SK-N-SH treated with all-trans-retinoic acid at 6 μM for 48 hours (cell line): ENCODE measurements at regions not wholly inside any gene's neighbourhood (a gene's known extent, or its start where the extent isn't known, plus 50 kb on each side); places are given as distances from the start of the nearest gene placed in this dataset.

Experiments used
- PATZ1 ChIP-seq: fragments of 250-450 bp; sonication (Bioruptor Pico); IDR thresholded peaks from 2 replicates; pipeline ENCODE4 v1.8.0; 2020; ENCODE audit warnings: mild to moderate bottlenecking, moderate library complexity, borderline replicate concordance
- POU6F1 ChIP-seq: fragments of 250-450 bp; sonication (Bioruptor Pico); IDR thresholded peaks from 2 replicates; pipeline ENCODE4 v1.8.0; 2021; ENCODE audit warnings: low read depth, mild to moderate bottlenecking, moderate library complexity, borderline replicate concordance
- SNAI2 ChIP-seq: fragments of 250-450 bp; sonication (Bioruptor Pico); IDR thresholded peaks from 2 replicates; pipeline ENCODE4 v1.5.0; 2020; ENCODE audit warnings: mild to moderate bottlenecking, moderate library complexity
- TCF4 ChIP-seq: fragments of 250-450 bp; sonication (Bioruptor Pico); IDR thresholded peaks from 2 replicates; pipeline ENCODE4 v1.8.0; 2021; ENCODE audit warnings: mild to moderate bottlenecking, moderate library complexity, borderline replicate concordance
- TSHZ2 ChIP-seq: fragments of 250-450 bp; sonication (Bioruptor Pico); IDR thresholded peaks from 2 replicates; pipeline ENCODE4 v1.5.0; 2020; ENCODE audit warnings: mild to moderate bottlenecking, moderate library complexity
- ZNF70 ChIP-seq: fragments of 450-650 bp; formaldehyde crosslinking; IDR thresholded peaks from 2 replicates; pipeline ENCODE4 v1.5.0; 2020; ENCODE audit warnings: mild to moderate bottlenecking, moderate library complexity

DNA sequence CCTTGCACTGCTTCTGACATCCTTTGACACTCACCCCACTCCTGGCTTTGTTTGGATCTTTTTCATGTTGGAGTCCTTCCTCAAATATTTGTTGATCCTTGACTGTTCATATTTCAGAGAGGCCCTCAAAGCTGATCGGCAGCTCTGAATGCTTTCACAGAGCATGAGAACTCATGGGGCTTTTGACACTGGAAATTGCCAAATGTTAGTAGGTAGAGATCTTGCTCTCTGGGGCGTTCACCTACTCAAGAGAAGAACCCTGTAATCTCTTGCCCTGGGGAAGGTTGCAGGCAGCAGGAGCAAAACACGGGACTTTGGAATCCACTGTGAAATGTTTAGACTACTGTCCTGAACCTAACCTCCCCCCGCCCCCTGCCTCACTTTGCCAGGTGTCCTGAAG is 67.4 kb upstream of the STUM start:
- TF ChIP-seq SNAI2 (CRISPR knock-in tag), result no peak
- TF ChIP-seq TSHZ2 (CRISPR knock-in tag), result no peak
- TF ChIP-seq PATZ1 (CRISPR knock-in tag), result no peak
- TF ChIP-seq TCF4 (CRISPR knock-in tag), result no peak
- TF ChIP-seq POU6F1 (CRISPR knock-in tag), result no peak
- TF ChIP-seq ZNF70 (CRISPR knock-in tag), result no peak
